Keratinocyte (primary cell): ENCODE measurements at regions not wholly inside any gene's neighbourhood (a gene's known extent, or its start where the extent isn't known, plus 50 kb on each side); places are given as distances from the start of the nearest gene placed in this dataset.

Source experiments
- DNase-seq: peaks from one replicate; pipeline ENCODE4 v3.0.0-alpha.2; 2011; ENCODE audit warnings: low read depth, missing footprints, low spot score
- FAIRE-seq: peaks from 2 replicates; lab custom pipeline; 2011; peaks lifted over from hg19 to GRCh38; lab: Jason Lieb, UNC
- H2AFZ ChIP-seq: 2 replicates; pipeline ENCODE4 v1.6.0; 2012; ENCODE audit warnings: low read length, control low read depth, inconsistent platforms; ENCODE audit not compliant: control insufficient read depth
- H3K27ac ChIP-seq: 2 replicates; pipeline ENCODE4 v1.5.1; 2011; ENCODE audit warnings: low read length; ENCODE audit not compliant: control insufficient read depth, insufficient read depth
- H3K27me3 ChIP-seq: 3 replicates; pipeline ENCODE4 v1.6.0; 2011; ENCODE audit warnings: low read length; ENCODE audit not compliant: control insufficient read depth, insufficient read depth; ENCODE audit errors: extremely low read depth
- H3K36me3 ChIP-seq, 2 experiments: 2 replicates in 1 of 2; 3 replicates in 1 of 2; pipeline ENCODE4 v1.5.1; 2011; ENCODE audit warnings: low read length in 2 of 2, mild to moderate bottlenecking in 1 of 2; ENCODE audit not compliant: control insufficient read depth in 2 of 2, insufficient read depth in 2 of 2; ENCODE audit errors: extremely low read depth in 1 of 2
- H3K4me1 ChIP-seq: 3 replicates; pipeline ENCODE4 v1.5.1; 2011; ENCODE audit warnings: low read length; ENCODE audit not compliant: control insufficient read depth, insufficient read depth; ENCODE audit errors: extremely low read depth
- H3K4me2 ChIP-seq: 3 replicates; pipeline ENCODE4 v1.6.0; 2011; ENCODE audit warnings: low read depth, low read length; ENCODE audit not compliant: control insufficient read depth, insufficient read depth; ENCODE audit errors: extremely low read depth
- H3K4me3 ChIP-seq, 3 experiments: fragments of 200-600 bp in 1 of 3; sonication (generic) in 1 of 3; 2 replicates in 2 of 3; 3 replicates in 1 of 3; pipeline ENCODE4 v1.5.1; 2011 to 2016; ENCODE audit warnings: low read length in 3 of 3, mild to moderate bottlenecking in 3 of 3, control low read depth in 2 of 3, inconsistent platforms in 1 of 3, low read depth in 1 of 3, mixed read lengths in 1 of 3, mixed run types in 1 of 3, moderate library complexity in 1 of 3; ENCODE audit not compliant: control insufficient read depth in 2 of 3, insufficient read depth in 2 of 3; ENCODE audit errors: extremely low read depth in 1 of 3
- H3K79me2 ChIP-seq: 2 replicates; pipeline ENCODE4 v1.6.0; 2012; ENCODE audit warnings: low read length; ENCODE audit not compliant: control insufficient read depth, insufficient read depth
- H3K9ac ChIP-seq: 3 replicates; pipeline ENCODE4 v1.6.0; 2011; ENCODE audit warnings: low read length; ENCODE audit not compliant: control insufficient read depth, insufficient read depth; ENCODE audit errors: extremely low read depth
- H3K9me1 ChIP-seq: 3 replicates; pipeline ENCODE4 v1.6.0; 2011; ENCODE audit warnings: low read length; ENCODE audit not compliant: control insufficient read depth, insufficient read depth; ENCODE audit errors: extremely low read depth
- H3K9me3 ChIP-seq: 2 replicates; pipeline ENCODE4 v1.5.1; 2012; ENCODE audit warnings: low read depth, low read length; ENCODE audit not compliant: control insufficient read depth
- H4K20me1 ChIP-seq: 3 replicates; pipeline ENCODE4 v1.6.0; 2011; ENCODE audit warnings: low read length; ENCODE audit not compliant: control insufficient read depth, insufficient read depth; ENCODE audit errors: extremely low read depth
- CTCF ChIP-seq, 3 experiments: IDR thresholded peaks in 1 of 3; conservative IDR thresholded peaks in 1 of 3; optimal IDR thresholded peaks in 1 of 3; 2 replicates in 2 of 3; 3 replicates in 1 of 3; pipeline versions ENCODE3 to v1.5.1; 2011; ENCODE audit warnings: low read length in 3 of 3, mild to moderate bottlenecking in 3 of 3, moderate library complexity in 2 of 3, control low read depth in 1 of 3, inconsistent platforms in 1 of 3; ENCODE audit not compliant: insufficient read depth in 2 of 3; ENCODE audit errors: extremely low read depth in 1 of 3
- EZH2 ChIP-seq: IDR thresholded peaks from one replicate; pipeline ENCODE4 v1.6.1; 2012; ENCODE audit warnings: inconsistent platforms, mild to moderate bottlenecking, low read length, moderate library complexity
- dilution Hi-C: fragments of 300-500 bp; cut with MboI; formaldehyde crosslinking; loops from one replicate; pipeline ENCODE4 v1.7.0; 2020; ENCODE audit warnings: low sequenced_read_pairs; ENCODE audit not compliant: extremely low pct_ligation_motif_present

DNA sequence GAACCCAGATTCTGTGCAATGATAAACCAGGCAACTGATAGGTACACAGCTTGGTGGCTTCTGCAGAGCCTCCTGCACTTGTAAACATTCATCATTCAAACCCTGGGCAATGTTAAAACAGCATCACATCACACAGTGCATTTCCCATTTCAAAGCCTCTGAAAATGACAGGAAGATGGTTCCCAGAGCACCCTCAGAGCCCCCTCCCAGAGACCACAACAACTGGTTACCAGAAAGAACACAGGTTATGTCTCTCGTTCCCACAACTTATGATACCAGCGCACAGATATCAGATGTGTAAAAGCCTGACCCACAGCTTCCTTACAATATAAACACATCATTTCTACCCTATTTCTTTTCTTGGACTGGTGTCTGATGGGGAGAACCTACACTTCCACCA lies 248.7 kb downstream of the AUH start:
- Histone ChIP-seq H2AFZ (no peak overlapping the region), H3K36me3 (no peaks in the 10 kb centered on the region), H3K27me3 (no peaks in the 10 kb centered on the region), H3K4me2 (no peak overlapping the region), H3K79me2 (no peaks in the 10 kb centered on the region), H3K4me1 (no peaks in the 10 kb centered on the region), H3K9me3 (no peaks in the 10 kb centered on the region), H3K27ac (no peak overlapping the region), H4K20me1 (no peaks in the 10 kb centered on the region), H3K4me3 (no peak overlapping the region), H3K9ac (no peak overlapping the region), H3K9me1 (no peaks in the 10 kb centered on the region)
- DNase-seq: no peak
- FAIRE-seq: no peak
- dilution Hi-C loops: no loop called here
- no peak for TF ChIP-seq EZH2
- TF ChIP-seq CTCF (optimal IDR thresholded peaks at IDR 0.05 in 1 of 3, IDR thresholded peaks at IDR 0.05 in 1 of 3, conservative IDR thresholded peaks at IDR 0.05 in 1 of 3; ENCODE audit: extremely low read depth in 1 of 3, insufficient read depth in 2 of 3, low read length in 3 of 3): no peak

- no peak for FAIRE-seq
- DNase-seq: no peak
- dilution Hi-C loops: no loop called here
- H2AFZ ChIP-seq: no peak overlapping the region
- no peaks in the 10 kb centered on the region for H3K27me3 ChIP-seq
- no peak overlapping the region for H3K4me2 ChIP-seq
- no peak overlapping the region for H3K9ac ChIP-seq
- no peak for TF ChIP-seq CTCF (optimal IDR thresholded peaks at IDR 0.05 in 1 of 3, IDR thresholded peaks at IDR 0.05 in 1 of 3, conservative IDR thresholded peaks at IDR 0.05 in 1 of 3; ENCODE audit: extremely low read depth in 1 of 3, insufficient read depth in 2 of 3, low read length in 3 of 3)
- no peak for TF ChIP-seq EZH2
- no peaks in the 10 kb centered on the region for H3K9me3 ChIP-seq
- no peaks in the 10 kb centered on the region for H3K36me3 ChIP-seq
- H3K27ac ChIP-seq: no peak overlapping the region
- peaks cover 13% of the 10 kb centered on the region for H3K4me1 ChIP-seq
- H4K20me1 ChIP-seq: no peaks in the 10 kb centered on the region
- H3K4me3 ChIP-seq: no peak overlapping the region
- H3K9me1 ChIP-seq: no peaks in the 10 kb centered on the region
- H3K79me2 ChIP-seq: no peaks in the 10 kb centered on the region
These were observed 247.3 kb downstream of the AUH start for GRCh38 chr9:91114450-91114849.
